ENCODE measurements at regions not wholly inside any gene's neighbourhood (a gene's known extent, or its start where the extent isn't known, plus 50 kb on each side); places are given as distances from the start of the nearest gene placed in this dataset.

GRCh38 chr3:135473449-135473848, 492.1 kb upstream of the PPP2R3A start:
- DNase-seq (ENCODE audit: low spot score): no peak

GRCh38 chr3:135487261-135487660, 478.3 kb upstream of the PPP2R3A start:
- no peak for DNase-seq (ENCODE audit: low spot score)

- DNase-seq (ENCODE audit: low spot score): no peak
Measured at GRCh38 chr3:135490219-135490915, 475.2 kb upstream of the PPP2R3A start.

- no peak for DNase-seq (ENCODE audit: low spot score)
Measured at GRCh38 chr3:135491491-135492205, 473.9 kb upstream of the PPP2R3A start.

GRCh38 chr3:135495891-135496290, 469.6 kb upstream of the PPP2R3A start:
- DNase-seq (ENCODE audit: low spot score): no peak

- no peak for DNase-seq (ENCODE audit: low spot score)
Measured at GRCh38 chr3:135497979-135498378, 467.5 kb upstream of the PPP2R3A start.

GRCh38 chr3:135499426-135499825, 466.1 kb upstream of the PPP2R3A start:
- no peak for DNase-seq (ENCODE audit: low spot score)

GRCh38 chr3:135500034-135500433, 465.5 kb upstream of the PPP2R3A start:
- DNase-seq (ENCODE audit: low spot score): no peak

GRCh38 chr3:135503065-135503759, 462.3 kb upstream of the PPP2R3A start:
- no peak for DNase-seq (ENCODE audit: low spot score)

GRCh38 chr3:135503760-135504686, 461.5 kb upstream of the PPP2R3A start:
- peak; percentile 84 for DNase-seq (ENCODE audit: low spot score)

GRCh38 chr3:135513106-135514059, 452.1 kb upstream of the PPP2R3A start:
- peak; percentile 48 for DNase-seq (ENCODE audit: low spot score)

GRCh38 chr3:135514060-135514448, 451.5 kb upstream of the PPP2R3A start:
- DNase-seq (ENCODE audit: low spot score): no peak

- DNase-seq (ENCODE audit: low spot score): peak; percentile 53
Measured at GRCh38 chr3:135516143-135516542, 449.4 kb upstream of the PPP2R3A start.

GRCh38 chr3:135528413-135529015, 437.0 kb upstream of the PPP2R3A start:
- DNase-seq (ENCODE audit: low spot score): no peak

- DNase-seq (ENCODE audit: low spot score): no peak
Measured at GRCh38 chr3:135532021-135532420, 433.5 kb upstream of the PPP2R3A start.

- DNase-seq (ENCODE audit: low spot score): no peak
Measured at GRCh38 chr3:135538123-135538522, 427.4 kb upstream of the PPP2R3A start.

- DNase-seq (ENCODE audit: low spot score): no peak
Measured at GRCh38 chr3:135539351-135539750, 426.2 kb upstream of the PPP2R3A start.

- DNase-seq (ENCODE audit: low spot score): no peak
Measured at GRCh38 chr3:135539854-135540253, 425.7 kb upstream of the PPP2R3A start.

GRCh38 chr3:135549928-135550494, 415.5 kb upstream of the PPP2R3A start:
- DNase-seq (ENCODE audit: low spot score): no peak

GRCh38 chr3:135556174-135556573, 409.4 kb upstream of the PPP2R3A start:
- peak; percentile 64 for DNase-seq (ENCODE audit: low spot score)

Measured in AG08395 (cell line).